ENCODE measurements at regions not wholly inside any gene's neighbourhood (a gene's known extent, or its start where the extent isn't known, plus 50 kb on each side); places are given as distances from the start of the nearest gene placed in this dataset.

DNA sequence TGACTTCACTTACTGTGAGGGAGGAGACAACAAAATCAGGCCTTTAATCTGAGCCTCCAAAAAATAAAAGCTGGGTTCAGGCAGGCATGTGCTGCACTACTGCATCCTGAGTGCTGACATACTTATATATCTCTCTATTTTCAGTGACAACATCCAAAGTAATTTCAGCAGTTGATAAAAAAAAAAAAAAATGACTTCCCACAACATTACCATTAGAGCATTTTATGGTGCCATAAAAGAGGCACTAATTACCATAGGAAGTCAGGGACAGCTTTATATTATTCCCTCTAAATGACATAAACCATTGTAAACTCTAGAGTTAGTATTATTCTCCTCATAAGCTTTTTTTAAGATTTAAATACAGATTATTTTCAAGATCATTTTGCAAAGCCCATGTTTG is 346.1 kb downstream of the SLCO4C1 start:
- no peaks in the 10 kb centered on the region for H4K20me1 ChIP-seq (replicated peaks in 1 of 2; ENCODE audit: control insufficient read depth in 1 of 2, insufficient read depth in 2 of 2, low read length in 2 of 2)
- H3K18ac ChIP-seq (ENCODE audit: extremely low read depth, low read length), result no peak overlapping the region
- no peak overlapping the region for H2AFZ ChIP-seq (ENCODE audit: low read length)
- no peak overlapping the region for H3K9ac ChIP-seq (replicated peaks in 1 of 4; ENCODE audit: extremely low read depth in 1 of 4, low read depth in 3 of 4, low read length in 3 of 4)
- no peak overlapping the region for H4K8ac ChIP-seq (ENCODE audit: extremely low read depth, insufficient read depth, low read length)
- H3K4me3 ChIP-seq (ENCODE audit: extremely low read depth in 1 of 4, insufficient read depth in 2 of 4, low read depth in 3 of 4, low read length in 4 of 4), result no peak overlapping the region
- H3K79me2 ChIP-seq (ENCODE audit: control insufficient read depth in 1 of 2, insufficient read depth in 2 of 2, low read length in 2 of 2), result no peaks in the 10 kb centered on the region
- no peak overlapping the region for H2BK120ac ChIP-seq (replicated peaks; ENCODE audit: low read depth, low read length)
- no peaks in the 10 kb centered on the region; a peak in 1 of 8 replicates for H3K36me3 ChIP-seq (ENCODE audit: control insufficient read depth in 2 of 4, insufficient read depth in 4 of 4, low read length in 3 of 4)
- no peaks in the 10 kb centered on the region for H3K4me1 ChIP-seq (replicated peaks in 1 of 4; ENCODE audit: control insufficient read depth in 3 of 4, insufficient read depth in 4 of 4, low read length in 3 of 4)
- no peaks in the 10 kb centered on the region for H3K79me1 ChIP-seq (ENCODE audit: low read depth, low read length)
- H3K56ac ChIP-seq (replicated peaks; ENCODE audit: insufficient read length, low read depth, low read length), result no peak overlapping the region
- CTCF ChIA-PET (ENCODE audit: partially characterized antibody), result interaction anchor here (0.6 to 4.1 kb wide), 2 partner anchors 8 to 356 kb away, joined by 3 to 27 read pairs; no protein-coding TSS in a partner anchor
- H3K9me3 ChIP-seq (ENCODE audit: insufficient read depth in 2 of 2, low read depth in 1 of 2, low read length in 1 of 2), result no peaks in the 10 kb centered on the region
- POLR2A ChIA-PET (ENCODE audit: partially characterized antibody), result no interaction called here
- H2BK20ac ChIP-seq (ENCODE audit: low read length), result no peak overlapping the region
- H3K23me2 ChIP-seq (ENCODE audit: low read depth, low read length), result no peaks in the 10 kb centered on the region
- H3K14ac ChIP-seq (ENCODE audit: insufficient read length), result no peak overlapping the region
- H2AK5ac ChIP-seq (ENCODE audit: low read depth, low read length), result no peak overlapping the region
- no peak overlapping the region for H4K91ac ChIP-seq (replicated peaks; ENCODE audit: insufficient read length, low read length)
- H2BK15ac ChIP-seq (ENCODE audit: low read length), result no peak overlapping the region
- no peak for DNase-seq (ENCODE audit: low read depth in 1 of 2, low spot score in 2 of 2)
- H3K27me3 ChIP-seq (replicated peaks in 1 of 4; ENCODE audit: control insufficient read depth in 3 of 4, extremely low read depth in 1 of 4, insufficient read depth in 3 of 4, low read length in 3 of 4), result no peaks in the 10 kb centered on the region
- no peak overlapping the region for H3K23ac ChIP-seq (ENCODE audit: insufficient read length)
- no peak overlapping the region for H2BK12ac ChIP-seq (ENCODE audit: low read depth, low read length)
- H2BK5ac ChIP-seq (ENCODE audit: low read depth, low read length), result no peak overlapping the region
- no peak for FAIRE-seq
- H3K4me2 ChIP-seq (ENCODE audit: insufficient read depth in 1 of 2, low read depth in 2 of 2, low read length in 2 of 2), result no peak overlapping the region
- H3K27ac ChIP-seq (ENCODE audit: low read depth, low read length), result no peak overlapping the region
- H3K4ac ChIP-seq (replicated peaks; ENCODE audit: insufficient read length, low read depth, low read length), result no peak overlapping the region
- H4K5ac ChIP-seq (ENCODE audit: insufficient read length, low read depth, low read length), result no peak overlapping the region
- TF ChIP-seq E2F6 (IDR thresholded peaks at IDR 0.05) (no peak), SAP30 (IDR thresholded peaks at IDR 0.05; ENCODE audit: insufficient read depth, insufficient replicate concordance, low read length) (no peak), JUN (IDR thresholded peaks at IDR 0.05; ENCODE audit: low read depth, low read length) (no peak), ZNF274 (IDR thresholded peaks at IDR 0.05; ENCODE audit: borderline replicate concordance, extremely low read depth, low read length) (no peak), PHF8 (conservative IDR thresholded peaks at IDR 0.05; ENCODE audit: low read depth, low read length) (no peak), ASH2L (IDR thresholded peaks at IDR 0.05; ENCODE audit: low read length) (no peak), SIX5 (IDR thresholded peaks at IDR 0.05; ENCODE audit: low read depth, low read length) (no peak), SP2 (IDR thresholded peaks at IDR 0.05; ENCODE audit: low read length) (no peak), SP4 (IDR thresholded peaks at IDR 0.05; ENCODE audit: low read length) (no peak), SIN3A (conservative IDR thresholded peaks at IDR 0.05 in 1 of 2, IDR thresholded peaks at IDR 0.05 in 1 of 2; ENCODE audit: low read depth in 1 of 2, low read length in 2 of 2) (no peak), KDM4A (IDR thresholded peaks at IDR 0.05; ENCODE audit: low read depth, low read length, severe bottlenecking) (no peak), YY1 (IDR thresholded peaks at IDR 0.05; ENCODE audit: low read depth, low read length) (no peak), POU5F1 (IDR thresholded peaks at IDR 0.05; ENCODE audit: low read depth, low read length) (no peak), RNF2 (IDR thresholded peaks at IDR 0.05; ENCODE audit: borderline replicate concordance, low read depth, low read length, missing control alignments, poor library complexity, severe bottlenecking) (no peak)

All from H1 (cell line).